ENCODE measurements at regions not wholly inside any gene's neighbourhood (a gene's known extent, or its start where the extent isn't known, plus 50 kb on each side); places are given as distances from the start of the nearest gene placed in this dataset.

- in situ Hi-C loops (cut with MboI; ENCODE audit: low sequenced_read_pairs) (no loop called here), dilution Hi-C loops (cut with HindIII; ENCODE audit: low sequenced_read_pairs, unreplicated experiment) (no loop called here), intact Hi-C loops (cut with micrococcal nuclease) (loop anchor here (5.0 kb wide), 1 partner anchor 162 kb away; no protein-coding TSS in a partner anchor)
- Histone ChIP-seq H2AFZ (replicated peaks; ENCODE audit: low read length, poor library complexity) (no peak overlapping the region), H2BK5ac (ENCODE audit: low read depth, low read length, poor library complexity, severe bottlenecking) (peak overlapping the region; percentile 88), H4K20me1 (ENCODE audit: insufficient read depth, low read length) (no peaks in the 10 kb centered on the region), H3K18ac (ENCODE audit: low read depth, low read length) (peak overlapping the region; percentile 11; the same call in 1 of the 2 replicates), H3K4ac (ENCODE audit: low read depth, low read length) (peak overlapping the region; percentile 38; the same call in 1 of the 2 replicates), H2BK120ac (ENCODE audit: low read depth, low read length) (peak overlapping the region; percentile 93), H3K4me2 (ENCODE audit: low read depth, low read length) (peak overlapping the region; percentile 20; the same call in 1 of the 2 replicates), H3K9ac (ENCODE audit: low read depth, low read length) (no peak overlapping the region), H3K14ac (replicated peaks; ENCODE audit: low read depth, low read length) (0 out of 2 replicates have a peak overlapping the region, but pooled peaks have one; percentile 44), H3K27me3 (ENCODE audit: control insufficient read depth, insufficient read depth, low read length) (no peaks in the 10 kb centered on the region), H3K56ac (ENCODE audit: extremely low read depth, insufficient read depth, low read length) (no peak overlapping the region), H4K91ac (ENCODE audit: insufficient read depth, low read depth, low read length) (peak overlapping the region; percentile 43; the same call in 1 of the 2 replicates), H4K8ac (ENCODE audit: low read depth in 2 of 2, low read length in 2 of 2) (peak overlapping the region in 1 of 2 experiments; percentile 58; a peak in 1 of 4 replicates), H3K9me1 (ENCODE audit: insufficient read depth, low read length) (peaks cover 4% of the 10 kb centered on the region), H2BK20ac (ENCODE audit: low read depth, low read length) (peak overlapping the region; percentile 95), H3K4me1 (ENCODE audit: control insufficient read depth, insufficient read depth, low read length) (peaks cover 12% of the 10 kb centered on the region), H2BK15ac (ENCODE audit: low read depth, low read length) (0 out of 3 replicates have a peak overlapping the region, but pooled peaks have one; percentile 45), H3K36me3 (ENCODE audit: control insufficient read depth, insufficient read depth, low read length) (no peaks in the 10 kb centered on the region), H4K5ac (ENCODE audit: low read depth, low read length) (no peak overlapping the region), H2AK9ac (replicated peaks; ENCODE audit: low read depth, low read length, poor library complexity) (no peak overlapping the region), H3K23ac (ENCODE audit: low read depth, low read length) (peak overlapping the region; percentile 86; the same call in 1 of the 2 replicates), H2AK5ac (ENCODE audit: low read depth, low read length) (no peak overlapping the region), H3K4me3 (ENCODE audit: insufficient read depth, low read depth, low read length) (no peak overlapping the region), H3K27ac (ENCODE audit: insufficient read depth, low read length) (no peak overlapping the region; the same call in 1 of the 2 replicates), H3K79me1 (ENCODE audit: low read depth in 1 of 2, low read length in 2 of 2) (no peaks in the 10 kb centered on the region), H3K9me3 (ENCODE audit: control insufficient read depth, insufficient read depth, low read length) (no peaks in the 10 kb centered on the region)
- no CpG with 5 or more reads among the region's 5 CpGs for WGBS, 2 experiments (ENCODE audit: extremely low coverage in 2 of 2, insufficient read length in 1 of 2)
- ChIA-PET POLR2A (ENCODE audit: unreplicated experiment) (interaction anchor here (0.7 kb wide), 1 partner anchor 51 kb away, joined by 3 read pairs; no protein-coding TSS in a partner anchor), CTCF (interaction anchor here (0.6 kb wide), 1 partner anchor 72 kb away, joined by 3 read pairs; no protein-coding TSS in a partner anchor)
- DNase-seq (peak; percentile 80), ATAC-seq (ENCODE audit: low read depth) (peak; percentile 48)
- no TSS peak for BruUV-seq (replicated peaks)
- TF ChIP-seq USF2 (IDR thresholded peaks at IDR 0.05; ENCODE audit: low read depth, low read length) (no peak), SMC3 (IDR thresholded peaks at IDR 0.05; ENCODE audit: low read depth, low read length) (no peak), RFX5 (IDR thresholded peaks at IDR 0.05; ENCODE audit: low read depth, low read length) (no peak), MAZ (IDR thresholded peaks at IDR 0.05; ENCODE audit: borderline replicate concordance, low read depth, low read length) (no peak), BHLHE40 (IDR thresholded peaks at IDR 0.05; ENCODE audit: low read depth, low read length) (no peak), MAFK (IDR thresholded peaks at IDR 0.05; ENCODE audit: low read depth, low read length) (no peak), RCOR1 (IDR thresholded peaks at IDR 0.05; ENCODE audit: insufficient replicate concordance, low read length) (no peak), CTCF (conservative IDR thresholded peaks at IDR 0.05; ENCODE audit: low read depth, low read length) (no peak), POLR2A (IDR thresholded peaks at IDR 0.05; ENCODE audit: low read depth, low read length) (no peak), CHD1 (IDR thresholded peaks at IDR 0.05; ENCODE audit: low read depth, low read length) (no peak), FOS (IDR thresholded peaks at IDR 0.05; ENCODE audit: low read depth, low read length) (no peak), CEBPB (IDR thresholded peaks at IDR 0.05; ENCODE audit: low read depth, low read length) (no peak), ELK1 (IDR thresholded peaks at IDR 0.05; ENCODE audit: borderline replicate concordance, low read depth, low read length) (no peak), NFE2L2 (IDR thresholded peaks at IDR 0.05; ENCODE audit: low read depth, low read length) (no peak)
Measured at GRCh38 chr5:103424453-103425205, 138.0 kb downstream of the NUDT12 start.
